DND-41 (cell line): ENCODE measurements at regions not wholly inside any gene's neighbourhood (a gene's known extent, or its start where the extent isn't known, plus 50 kb on each side); places are given as distances from the start of the nearest gene placed in this dataset.

Source experiments
- EZH2 ChIP-seq: IDR thresholded peaks from 3 replicates; pipeline ENCODE4 v1.6.1; 2012; ENCODE audit warnings: borderline replicate concordance, low read depth, mild to moderate bottlenecking, moderate library complexity, low read length, inconsistent platforms; ENCODE audit not compliant: severe bottlenecking
- TF ChIP-seq, protein P1 (sequence below): IDR thresholded peaks from 2 replicates; pipeline ENCODE4 v1.5.1; 2012; ENCODE audit warnings: borderline replicate concordance, low read length, moderate library complexity, mild to moderate bottlenecking; ENCODE audit not compliant: poor library complexity, severe bottlenecking; ENCODE audit errors: extremely low read depth

DNA sequence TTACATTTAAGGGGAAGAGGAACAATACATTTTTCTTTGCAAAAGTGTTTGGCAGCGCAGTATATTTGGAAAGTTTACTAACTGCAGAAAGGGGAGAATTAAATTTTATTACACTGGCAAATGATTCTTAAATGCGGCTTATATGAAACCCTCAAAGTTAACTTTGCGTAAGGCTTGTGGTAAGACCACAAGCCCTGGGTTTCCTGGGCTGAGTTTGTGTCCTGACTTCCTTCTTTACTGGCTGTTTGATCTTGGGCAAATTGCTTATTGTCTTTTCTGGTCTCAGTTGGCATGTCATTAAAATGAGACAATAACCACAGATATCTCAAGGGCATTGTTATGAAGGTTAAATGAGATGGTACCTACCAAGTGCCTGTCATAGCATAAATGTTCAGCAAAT, 106.8 kb downstream of the GLRX3 start:
- TF ChIP-seq, protein P1, sequence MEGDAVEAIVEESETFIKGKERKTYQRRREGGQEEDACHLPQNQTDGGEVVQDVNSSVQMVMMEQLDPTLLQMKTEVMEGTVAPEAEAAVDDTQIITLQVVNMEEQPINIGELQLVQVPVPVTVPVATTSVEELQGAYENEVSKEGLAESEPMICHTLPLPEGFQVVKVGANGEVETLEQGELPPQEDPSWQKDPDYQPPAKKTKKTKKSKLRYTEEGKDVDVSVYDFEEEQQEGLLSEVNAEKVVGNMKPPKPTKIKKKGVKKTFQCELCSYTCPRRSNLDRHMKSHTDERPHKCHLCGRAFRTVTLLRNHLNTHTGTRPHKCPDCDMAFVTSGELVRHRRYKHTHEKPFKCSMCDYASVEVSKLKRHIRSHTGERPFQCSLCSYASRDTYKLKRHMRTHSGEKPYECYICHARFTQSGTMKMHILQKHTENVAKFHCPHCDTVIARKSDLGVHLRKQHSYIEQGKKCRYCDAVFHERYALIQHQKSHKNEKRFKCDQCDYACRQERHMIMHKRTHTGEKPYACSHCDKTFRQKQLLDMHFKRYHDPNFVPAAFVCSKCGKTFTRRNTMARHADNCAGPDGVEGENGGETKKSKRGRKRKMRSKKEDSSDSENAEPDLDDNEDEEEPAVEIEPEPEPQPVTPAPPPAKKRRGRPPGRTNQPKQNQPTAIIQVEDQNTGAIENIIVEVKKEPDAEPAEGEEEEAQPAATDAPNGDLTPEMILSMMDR = no peak
- no peak for TF ChIP-seq EZH2
